ENCODE measurements at regions not wholly inside any gene's neighbourhood (a gene's known extent, or its start where the extent isn't known, plus 50 kb on each side); places are given as distances from the start of the nearest gene placed in this dataset.
A peak's percentile ranks its signal among the peaks of the same experiment; 100 is the strongest.
"Not testable (repeated sequence)": the region's sequence is repeated elsewhere in the genome, so short reads cannot be mapped to it uniquely, and the experiment has no call there.

- DNase-seq (ENCODE audit: low spot score): not testable (repeated sequence)
Observed at GRCh38 chr1:2851918-2852317, 50.4 kb upstream of the TTC34 start.

GRCh38 chr1:2853711-2854110, 52.2 kb upstream of the TTC34 start:
- DNase-seq (ENCODE audit: low spot score): no peak

GRCh38 chr1:2854151-2854550, 52.7 kb upstream of the TTC34 start:
- DNase-seq (ENCODE audit: low spot score): no peak

- DNase-seq (ENCODE audit: low spot score): no peak
Observed at GRCh38 chr1:2854611-2855010, 53.1 kb upstream of the TTC34 start.

- DNase-seq (ENCODE audit: low spot score): peak; percentile 23
Observed at GRCh38 chr1:2855206-2856065, 53.9 kb upstream of the TTC34 start.

GRCh38 chr1:2856066-2856390, 54.5 kb upstream of the TTC34 start:
- no peak for DNase-seq (ENCODE audit: low spot score)

- no peak for DNase-seq (ENCODE audit: low spot score)
Observed at GRCh38 chr1:2856676-2857375, 55.3 kb upstream of the TTC34 start.

GRCh38 chr1:2857521-2857920, 56.0 kb upstream of the TTC34 start:
- no peak for DNase-seq (ENCODE audit: low spot score)

- no peak for DNase-seq (ENCODE audit: low spot score)
Observed at GRCh38 chr1:2858676-2859075, 57.2 kb upstream of the TTC34 start.

- no peak for DNase-seq (ENCODE audit: low spot score)
Observed at GRCh38 chr1:2859219-2859880, 57.9 kb upstream of the TTC34 start.

GRCh38 chr1:2859881-2860430, 58.5 kb upstream of the TTC34 start:
- no peak for DNase-seq (ENCODE audit: low spot score)

- no peak for DNase-seq (ENCODE audit: low spot score)
Observed at GRCh38 chr1:2860476-2861142, 59.1 kb upstream of the TTC34 start.

- DNase-seq (ENCODE audit: low spot score): no peak
Observed at GRCh38 chr1:2861143-2861987, 59.9 kb upstream of the TTC34 start.

GRCh38 chr1:2861988-2862813, 60.7 kb upstream of the TTC34 start:
- no peak for DNase-seq (ENCODE audit: low spot score)

- no peak for DNase-seq (ENCODE audit: low spot score)
Observed at GRCh38 chr1:2862814-2863647, 61.5 kb upstream of the TTC34 start.

- DNase-seq (ENCODE audit: low spot score): no peak
Observed at GRCh38 chr1:2863648-2863963, 62.1 kb upstream of the TTC34 start.

- DNase-seq (ENCODE audit: low spot score): no peak
Observed at GRCh38 chr1:2864203-2864905, 62.9 kb upstream of the TTC34 start.

- no peak for DNase-seq (ENCODE audit: low spot score)
Observed at GRCh38 chr1:2865000-2865399, 63.5 kb upstream of the TTC34 start.

Measured in SK-N-DZ (cell line).